GM12878 (cell line): ENCODE measurements at regions not wholly inside any gene's neighbourhood (a gene's known extent, or its start where the extent isn't known, plus 50 kb on each side); places are given as distances from the start of the nearest gene placed in this dataset.

Experiments used
- ATAC-seq: fragments of 200-7000 bp; cut with Tn5 transposase; 3 replicates; pipeline ENCODE4 v1.9.1; 2020; ENCODE audit warnings: mild to moderate bottlenecking, moderate library complexity
- BruUV-seq: library from RNA; stranded (reverse); fragments of 400-500 nt; replicated peaks from 2 replicates; lab custom pipeline; 2021; lab: Mats Ljungman, UMichigan
- CTCF ChIA-PET: fragments of 300-600 bp; sonication (Branson Sonifier 250); formaldehyde crosslinking; extraction: SDS; loops from one replicate; lab custom pipeline; 2021; ENCODE audit warnings: inconsistent platforms; lab: Yijun Ruan, JAX
- POLR2A ChIA-PET: fragments of 350-600 bp; formaldehyde crosslinking; extraction: SDS; loops from one replicate; lab custom pipeline; 2021; ENCODE audit warnings: inconsistent platforms; lab: Charles Lee
- RAD21 ChIA-PET: fragments of 300-600 bp; sonication (Branson Sonifier 250); formaldehyde crosslinking; loops from one replicate; lab custom pipeline; 2023; ENCODE audit warnings: antibody characterized with exemption; ENCODE audit not compliant: unreplicated experiment; lab: Charles Lee
- SMC1A ChIA-PET: fragments of 300-600 bp; sonication (Branson Sonifier 250); formaldehyde crosslinking; loops from one replicate; lab custom pipeline; 2023; ENCODE audit not compliant: unreplicated experiment, uncharacterized antibody; lab: Charles Lee
- DNase-seq: peaks from one replicate; pipeline ENCODE4 v3.0.0-alpha.2; 2011; ENCODE audit warnings: low read depth, low spot score
- FAIRE-seq: peaks from 3 replicates; lab custom pipeline; 2011; peaks lifted over from hg19 to GRCh38; lab: Jason Lieb, UNC
- H2AFZ ChIP-seq: 2 replicates; pipeline ENCODE4 v1.6.0; 2011; ENCODE audit warnings: low read depth, low read length, control low read depth; ENCODE audit not compliant: control insufficient read depth
- H3K27ac ChIP-seq: 2 replicates; pipeline ENCODE4 v1.5.1; 2011; ENCODE audit warnings: control low read depth; ENCODE audit not compliant: control insufficient read depth, insufficient read depth
- H3K27me3 ChIP-seq, 2 experiments: replicated peaks in 1 of 2; 2 replicates each; pipeline versions ENCODE4 v1.6.0 to v1.6.1; 2011; ENCODE audit warnings: low read length in 1 of 2; ENCODE audit not compliant: control insufficient read depth in 2 of 2, insufficient read depth in 2 of 2
- H3K36me3 ChIP-seq, 2 experiments: 2 replicates each; pipeline ENCODE4 v1.5.1; 2011; ENCODE audit warnings: low read length in 1 of 2; ENCODE audit not compliant: control insufficient read depth in 2 of 2, insufficient read depth in 2 of 2
- H3K4me1 ChIP-seq: 2 replicates; pipeline ENCODE4 v1.6.1; 2011; ENCODE audit warnings: mild to moderate bottlenecking, low read length, moderate library complexity, mixed read lengths; ENCODE audit not compliant: control insufficient read depth, insufficient read depth
- H3K4me2 ChIP-seq: 2 replicates; pipeline ENCODE4 v1.6.0; 2011; ENCODE audit warnings: control low read depth; ENCODE audit not compliant: control insufficient read depth, insufficient read depth
- H3K4me3 ChIP-seq: fragments of 200-600 bp; sonication (generic); 2 replicates; pipeline ENCODE4 v1.5.1; 2016
- H3K79me2 ChIP-seq: 2 replicates; pipeline ENCODE4 v1.6.0; 2011; ENCODE audit warnings: low read length; ENCODE audit not compliant: control insufficient read depth, insufficient read depth
- H3K9ac ChIP-seq: 2 replicates; pipeline ENCODE4 v1.8.0; 2011; ENCODE audit warnings: low read length, control low read depth, mixed read lengths; ENCODE audit not compliant: control insufficient read depth, insufficient read depth
- H3K9me3 ChIP-seq: replicated peaks from 3 replicates; pipeline ENCODE4 v1.5.1; 2011; ENCODE audit warnings: mild to moderate bottlenecking, low read length; ENCODE audit not compliant: control insufficient read depth, insufficient read depth
- H4K20me1 ChIP-seq: 2 replicates; pipeline ENCODE4 v1.6.0; 2011; ENCODE audit not compliant: control insufficient read depth, insufficient read depth
- ATF3 ChIP-seq: IDR thresholded peaks from 2 replicates; pipeline ENCODE4 v1.6.1; 2011; ENCODE audit warnings: low read depth, mild to moderate bottlenecking, low read length, moderate library complexity, borderline replicate concordance; ENCODE audit errors: extremely low read depth
- CUX1 ChIP-seq: IDR thresholded peaks from 2 replicates; pipeline ENCODE4 v1.6.1; 2012; ENCODE audit warnings: improper control_type of control experiment, low read depth, low read length; ENCODE audit not compliant: insufficient replicate concordance
- LARP7 ChIP-seq: fragments of 450-650 bp; IDR thresholded peaks from 2 replicates; pipeline ENCODE4 v1.6.1; 2017; ENCODE audit warnings: mild to moderate bottlenecking
- MEF2A ChIP-seq: IDR thresholded peaks from 2 replicates; pipeline ENCODE4 v1.6.1; 2011; ENCODE audit warnings: low read depth, mild to moderate bottlenecking, low read length, moderate library complexity; ENCODE audit not compliant: insufficient read depth
- RFX5 ChIP-seq: IDR thresholded peaks from 2 replicates; pipeline ENCODE4 v1.6.1; 2011; ENCODE audit warnings: low read depth, low read length, improper control_type of control experiment
- SREBF2 ChIP-seq: IDR thresholded peaks from 2 replicates; pipeline ENCODE4 v1.6.1; 2012; ENCODE audit warnings: mild to moderate bottlenecking, low read length
- ZBED1 ChIP-seq: IDR thresholded peaks from 2 replicates; pipeline ENCODE4 v1.6.1; 2016; ENCODE audit warnings: borderline replicate concordance
- WGBS: methylation state at CpG from one replicate; pipeline ENCODE4 v1.1.6; 2016; ENCODE audit warnings: low lambda C conversion rate; ENCODE audit not compliant: insufficient replicate concordance, insufficient coverage; ENCODE audit errors: missing lambda C conversion rate; 5-methylcytosine and 5-hydroxymethylcytosine counted together
- in situ Hi-C: fragments of 300-500 bp; cut with MboI; formaldehyde crosslinking; loops from 9 replicates; pipeline ENCODE4 v1.14.3; 2018; ENCODE audit warnings: mixed read lengths
- intact Hi-C: fragments of 100-400 bp; cut with micrococcal nuclease; formaldehyde crosslinking; loops from one replicate; pipeline ENCODE4 v1.14.2; 2022; ENCODE audit not compliant: unreplicated experiment

- TF ChIP-seq MEF2A (no peak), LARP7 (no peak), ZBED1 (no peak), ATF3 (no peak)
These were observed 239.3 kb downstream of the TLE3 start (continued) for GRCh38 chr15:69858456-69858855.

GRCh38 chr15:69859866-69860265, 237.9 kb downstream of the TLE3 start:
- ChIA-PET SMC1A (no interaction called here), POLR2A (no interaction called here), CTCF (interaction anchor here (1.0 kb wide), 1 partner anchor 14 kb away, joined by 3 read pairs; no protein-coding TSS in a partner anchor), RAD21 (no interaction called here)
- H3K27ac ChIP-seq: no peak overlapping the region
- FAIRE-seq (no peak), ATAC-seq (no peak), DNase-seq (no peak)
- H2AFZ ChIP-seq: no peak overlapping the region
- H3K4me1 ChIP-seq: peaks cover 12% of the 10 kb centered on the region
- H3K9ac ChIP-seq: no peak overlapping the region
- no peak for TF ChIP-seq SREBF2
- TF ChIP-seq CUX1: no peak
- no peak for TF ChIP-seq RFX5
- H3K27me3 ChIP-seq: peaks cover 0 to 7% of the 10 kb centered on the region in 2 experiments; a peak in 3 of 4 replicates
- no peaks in the 10 kb centered on the region for H4K20me1 ChIP-seq
- H3K4me3 ChIP-seq: no peak overlapping the region
- no TSS peak for BruUV-seq
- no peak overlapping the region for H3K4me2 ChIP-seq
- no peaks in the 10 kb centered on the region for H3K79me2 ChIP-seq
- H3K9me3 ChIP-seq: no peaks in the 10 kb centered on the region; the same call in 2 of the 3 replicates
- 54% methylated on average over 5 of the region's 5 CpGs for WGBS
- intact Hi-C loops: no loop called here
- H3K36me3 ChIP-seq: no peaks in the 10 kb centered on the region
- in situ Hi-C loops: no loop called here
